Psoas muscle (tissue), 7 donors: ENCODE measurements at regions not wholly inside any gene's neighbourhood (a gene's known extent, or its start where the extent isn't known, plus 50 kb on each side); places are given as distances from the start of the nearest gene placed in this dataset.

Source experiments
- ATAC-seq, 4 donors: fragments of 200-7000 bp; cut with Tn5 transposase; one replicate each; pipeline ENCODE4 v1.9.1; 2020; ENCODE audit warnings: moderate library complexity in 3 of 4, mild to moderate bottlenecking in 2 of 4
- DNase-seq, 2 donors: peaks; one replicate each; pipeline ENCODE4 v3.0.0-alpha.2; 2020
- H3K27ac ChIP-seq: fragments of 200-600 bp; one replicate; pipeline ENCODE4 v1.8.0; 2022
- H3K27me3 ChIP-seq, 3 donors: fragments of 200-600 bp in 1 of 3; one replicate each; pipeline versions ENCODE4 v1.6.1 to v1.8.0; 2013 to 2022; ENCODE audit warnings: low read length in 2 of 3, mild to moderate bottlenecking in 2 of 3, moderate library complexity in 1 of 3; ENCODE audit not compliant: insufficient read depth in 3 of 3
- H3K36me3 ChIP-seq, 2 donors: fragments of 200-600 bp in 1 of 2; one replicate each; pipeline versions ENCODE4 v1.6.1 to v1.8.0; 2013 to 2022; ENCODE audit warnings: low read depth in 1 of 2, mild to moderate bottlenecking in 1 of 2, moderate library complexity in 1 of 2; ENCODE audit not compliant: insufficient read depth in 1 of 2
- H3K4me1 ChIP-seq: fragments of 200-600 bp; one replicate; pipeline ENCODE4 v1.8.0; 2022
- H3K4me3 ChIP-seq: fragments of 200-600 bp; one replicate; pipeline ENCODE4 v1.8.0; 2022; ENCODE audit warnings: mild to moderate bottlenecking
- H3K9me3 ChIP-seq: fragments of 200-600 bp; one replicate; pipeline ENCODE4 v1.8.0; 2022
- CTCF ChIP-seq: fragments of 200-600 bp; IDR thresholded peaks from one replicate; pipeline ENCODE4 v1.8.0; 2022; ENCODE audit warnings: antibody characterized with exemption
- WGBS, 3 donors: extraction: QIAGEN DNeasy Blood & Tissue Kit; methylation state at CpG; one replicate each; pipeline versions ENCODE4 v1.1.6 to v1.1.7; 2013; 5-methylcytosine and 5-hydroxymethylcytosine counted together
- intact Hi-C, 2 donors: fragments of 100-400 bp; cut with DNase I; formaldehyde crosslinking; loops; one replicate each; pipeline versions ENCODE4 v1.11.0 to v1.14.2; 2022
- donor health status: healthy with polysubstance abuse.
- donor health status: DM: no; HTN: no; CAD: no; lungs with moderate emphysema.
- donor health status: Bipolar disorder and iron deficiency.
- donor health status: healthy.
- donor health status: DM: yes; HTN: yes; CAD: no.
- donor health status: DM: no; HTN: no; CAD: no.
- donor health status: DM: yes; HTN: yes; CAD: no.

DNA sequence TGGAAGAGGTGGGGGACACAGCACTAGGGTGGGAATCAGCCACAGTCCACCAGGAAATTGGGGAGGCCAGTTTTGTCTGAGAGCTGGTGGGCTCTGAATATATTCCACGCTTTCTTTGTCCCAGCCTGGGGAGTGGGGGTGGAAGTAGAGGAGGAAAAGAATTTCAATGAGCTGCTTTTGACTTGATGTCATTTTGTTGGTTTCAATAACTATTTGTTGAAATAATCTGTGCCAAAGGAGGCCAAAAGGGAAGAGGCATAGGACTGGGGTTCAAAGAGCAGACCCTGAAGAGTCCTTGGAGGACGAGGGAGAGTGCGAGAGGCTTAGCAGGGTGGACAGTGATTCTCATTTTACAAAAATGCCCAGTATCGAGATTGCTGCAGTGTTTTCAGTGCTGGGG, 262.3 kb downstream of the SHQ1 start:
- no peak for TF ChIP-seq CTCF
- DNase-seq (no peak), ATAC-seq (no peak)
- Histone ChIP-seq H3K27me3 (no peaks in the 10 kb centered on the region), H3K4me3 (no peak overlapping the region), H3K36me3 (no peaks in the 10 kb centered on the region), H3K4me1 (no peaks in the 10 kb centered on the region), H3K9me3 (no peaks in the 10 kb centered on the region), H3K27ac (no peak overlapping the region)
- intact Hi-C loops = no loop called here
- WGBS, 3 donors = 89 to 90% (median 90%) methylated on average over 4 of the region's 4 CpGs

DNA sequence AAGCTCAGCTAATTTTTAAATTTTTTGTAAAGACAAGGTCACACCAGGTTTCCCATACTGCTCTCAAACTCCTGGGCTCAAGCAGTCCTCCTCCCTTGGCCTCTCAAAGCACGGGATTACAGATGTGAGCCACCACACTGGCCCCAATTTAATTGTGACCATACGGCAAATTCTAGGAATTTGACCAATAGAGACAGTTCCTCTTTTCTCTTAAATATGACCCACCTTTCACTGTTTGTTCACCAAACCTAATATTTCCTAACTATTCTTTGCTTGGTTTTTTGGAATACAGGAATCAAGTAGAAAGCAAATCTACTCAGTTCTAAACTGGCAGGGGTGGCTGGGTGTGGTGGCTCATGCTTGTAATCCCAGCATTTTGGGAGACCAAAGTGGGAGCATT, 264.0 kb downstream of the SHQ1 start:
- DNase-seq (no peak), ATAC-seq (no peak)
- Histone ChIP-seq H3K9me3 (no peaks in the 10 kb centered on the region), H3K4me1 (no peaks in the 10 kb centered on the region), H3K36me3 (no peaks in the 10 kb centered on the region), H3K4me3 (no peak overlapping the region), H3K27me3 (no peaks in the 10 kb centered on the region), H3K27ac (no peak overlapping the region)
- intact Hi-C loops = no loop called here
- 90 to 100% (median 96%) methylated on average over 2 of the region's 2 CpGs for WGBS, 3 donors
- no peak for TF ChIP-seq CTCF

DNA sequence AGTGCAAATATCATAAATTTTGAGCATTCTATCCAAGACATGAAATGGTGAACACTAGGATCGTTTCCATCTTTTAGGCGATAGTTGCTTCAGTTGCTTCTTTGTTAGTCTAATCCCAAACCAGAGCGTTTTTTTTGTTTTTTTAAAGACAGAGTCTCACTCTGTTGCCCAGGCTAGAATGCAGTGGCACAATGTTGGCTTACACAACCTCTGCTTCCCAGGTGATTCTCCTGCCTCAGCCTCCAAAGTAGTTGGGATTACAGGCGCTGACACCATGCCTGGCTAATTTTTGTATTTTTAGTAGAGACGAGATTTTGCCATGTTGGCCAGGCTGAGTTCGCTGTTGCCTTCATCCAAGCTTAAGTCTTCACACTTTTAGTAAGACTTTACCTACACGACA, 265.3 kb downstream of the SHQ1 start:
- no peaks in the 10 kb centered on the region for H3K9me3 ChIP-seq
- no peaks in the 10 kb centered on the region for H3K27me3 ChIP-seq
- no peak for TF ChIP-seq CTCF
- no peak for DNase-seq
- no peak overlapping the region for H3K27ac ChIP-seq
- H3K4me1 ChIP-seq = no peaks in the 10 kb centered on the region
- no peaks in the 10 kb centered on the region for H3K36me3 ChIP-seq
- 92 to 96% (median 95%) methylated on average over 7 of the region's 7 CpGs for WGBS, 3 donors
- ATAC-seq = no peak
- no peak overlapping the region for H3K4me3 ChIP-seq
- intact Hi-C loops = no loop called here

GRCh38 chr3:72582211-72582878, 265.9 kb downstream of the SHQ1 start:
- Histone ChIP-seq H3K27ac (no peak overlapping the region), H3K4me3 (no peak overlapping the region), H3K9me3 (no peaks in the 10 kb centered on the region), H3K36me3 (no peaks in the 10 kb centered on the region), H3K27me3 (no peaks in the 10 kb centered on the region), H3K4me1 (no peaks in the 10 kb centered on the region)
- WGBS, 3 donors = 76 to 83% (median 81%) methylated on average over 6 of the region's 6 CpGs
- ATAC-seq (no peak), DNase-seq (no peak)
- TF ChIP-seq CTCF = no peak
- intact Hi-C loops = no loop called here

GRCh38 chr3:72580900-72581299, 267.3 kb downstream of the SHQ1 start:
- WGBS, 3 donors = 82 to 87% (median 83%) methylated on average over 2 of the region's 2 CpGs
- Histone ChIP-seq H3K27ac (no peak overlapping the region), H3K36me3 (no peaks in the 10 kb centered on the region), H3K4me1 (no peaks in the 10 kb centered on the region), H3K27me3 (no peaks in the 10 kb centered on the region), H3K4me3 (no peak overlapping the region), H3K9me3 (no peaks in the 10 kb centered on the region)
- no peak for DNase-seq
- TF ChIP-seq CTCF = no peak
- intact Hi-C loops = no loop called here
- ATAC-seq = no peak
